NOMO-1 treated with DMSO at 0.1 percent for 48 hours (cell line): ENCODE measurements at regions not wholly inside any gene's neighbourhood (a gene's known extent, or its start where the extent isn't known, plus 50 kb on each side); places are given as distances from the start of the nearest gene placed in this dataset.

Experiments
- DNase-seq: peaks from one replicate; lab custom pipeline; 2025; ENCODE audit not compliant: unreplicated experiment; lab: John Stamatoyannopoulos, UW

GRCh38 chr7:140242057-140243031, 65.6 kb upstream of the KDM7A start:
- DNase-seq, result peak; percentile 45

DNA sequence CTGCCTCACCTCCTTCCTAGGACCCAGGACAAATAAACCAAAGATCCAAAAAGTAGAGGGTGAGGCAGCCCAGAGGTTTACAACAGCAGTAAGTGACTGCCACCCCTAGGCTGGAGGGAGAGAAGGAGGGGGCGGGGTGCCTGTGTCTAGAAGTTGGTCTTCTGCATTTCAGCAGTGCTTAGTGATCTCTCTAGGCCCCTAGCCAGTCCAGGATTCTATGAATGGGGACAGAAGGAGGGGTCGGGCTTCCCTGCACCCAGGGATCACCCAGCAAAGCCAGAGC, 62.8 kb upstream of the KDM7A start:
- no peak for DNase-seq

- DNase-seq, result no peak
These were observed 62.2 kb upstream of the KDM7A start for GRCh38 chr7:140238778-140239652.

- DNase-seq, result no peak
These were observed 60.6 kb upstream of the KDM7A start for GRCh38 chr7:140237390-140237789.

- no peak for DNase-seq
These were observed 59.8 kb upstream of the KDM7A start for GRCh38 chr7:140236626-140237025.

GRCh38 chr7:140235114-140235513, 58.3 kb upstream of the KDM7A start:
- DNase-seq, result no peak

DNA sequence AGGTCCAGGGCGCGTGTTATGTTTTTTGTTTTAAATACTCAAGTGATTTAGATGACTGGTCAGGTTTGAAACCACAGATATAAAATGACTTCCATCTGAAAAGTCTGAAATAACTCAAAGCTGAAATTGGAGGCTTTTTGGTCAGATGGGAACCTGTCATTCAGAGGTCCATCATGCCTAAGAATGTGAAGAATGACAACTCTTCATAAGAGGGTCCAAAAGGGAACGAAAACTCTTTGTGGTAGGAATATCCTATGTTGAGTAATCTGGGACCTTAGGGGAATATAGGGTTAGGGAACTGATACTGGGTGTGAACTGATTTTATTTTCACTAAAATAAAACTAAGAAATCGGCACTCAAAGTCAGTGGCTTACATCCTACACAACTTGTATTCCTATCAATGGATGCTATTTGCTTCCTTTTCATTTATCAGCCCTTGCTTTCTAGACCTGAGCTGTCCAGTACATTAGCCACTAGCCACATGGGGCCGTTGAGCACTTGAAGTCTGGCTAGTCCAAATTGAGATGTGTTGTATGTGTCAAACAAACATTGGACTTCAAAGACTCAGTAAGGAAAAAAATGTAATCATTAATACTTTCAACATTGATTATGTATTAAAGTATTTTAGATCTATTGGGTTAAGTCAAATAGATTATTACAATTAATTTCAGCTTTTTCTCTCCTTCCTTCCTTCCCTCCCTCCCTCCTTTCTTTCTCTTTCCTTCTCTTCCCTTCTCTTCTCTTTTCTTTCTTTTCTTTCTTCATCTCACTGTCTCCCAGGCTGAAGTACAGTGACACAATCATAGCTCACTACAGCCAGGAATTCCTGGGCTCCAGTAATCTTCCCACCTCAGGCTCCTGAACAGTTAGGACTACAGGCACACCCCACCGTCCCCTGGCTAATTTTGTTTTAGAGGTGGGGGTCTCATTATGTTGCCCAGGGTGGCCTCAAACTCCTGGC, 56.5 kb upstream of the KDM7A start:
- DNase-seq, result no peak

GRCh38 chr7:140231771-140232491, 55.1 kb upstream of the KDM7A start:
- DNase-seq, result no peak

DNA sequence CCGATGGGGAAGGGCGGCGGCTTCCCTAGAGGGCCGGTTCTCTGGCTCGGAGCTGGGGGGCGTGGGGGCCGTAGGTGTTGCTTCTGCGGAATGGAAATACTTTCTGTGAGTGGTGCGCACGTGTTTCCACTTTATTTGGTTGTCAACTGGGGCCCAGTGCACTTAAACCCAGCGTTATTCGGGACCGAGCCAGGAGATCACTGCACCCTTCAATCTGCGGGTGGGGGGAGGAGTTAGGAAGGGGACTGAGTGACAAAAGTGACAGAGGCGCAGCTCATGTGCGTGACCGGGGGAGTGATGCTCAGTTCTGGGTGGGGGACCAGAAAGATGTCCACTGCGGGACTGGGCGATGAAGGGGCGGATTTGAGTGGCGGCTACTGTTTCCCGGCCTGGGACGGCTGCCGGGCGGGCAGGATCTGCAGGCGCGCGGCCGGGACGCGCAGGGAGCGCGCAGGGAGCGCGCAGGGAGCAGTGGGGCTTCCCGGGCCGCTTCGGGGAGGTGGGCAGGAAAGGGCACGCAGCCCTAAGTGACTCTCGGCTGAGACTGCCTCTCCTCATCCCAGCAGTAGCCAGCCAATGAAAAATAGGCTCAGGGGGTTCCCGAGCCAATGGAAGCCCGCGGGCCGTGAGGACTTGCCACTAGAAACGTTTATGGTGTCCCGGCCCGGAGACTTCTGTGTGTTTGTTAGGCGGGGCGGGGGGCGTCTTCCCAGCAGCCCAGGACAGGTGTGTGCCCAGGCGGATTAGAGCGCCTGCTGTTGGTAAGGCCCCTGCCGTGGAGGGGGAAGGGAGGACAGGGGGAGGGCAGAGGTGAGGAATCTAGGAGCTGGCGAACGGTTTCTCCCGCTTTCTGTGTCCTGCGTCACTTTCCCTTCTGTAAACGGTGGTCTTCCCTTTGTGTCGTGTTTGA, 54.3 kb upstream of the KDM7A start:
- DNase-seq, result no peak

- DNase-seq, result no peak
These were observed 53.7 kb upstream of the KDM7A start for GRCh38 chr7:140230516-140230860.

GRCh38 chr7:140229591-140230515, 53.1 kb upstream of the KDM7A start:
- DNase-seq, result no peak

DNA sequence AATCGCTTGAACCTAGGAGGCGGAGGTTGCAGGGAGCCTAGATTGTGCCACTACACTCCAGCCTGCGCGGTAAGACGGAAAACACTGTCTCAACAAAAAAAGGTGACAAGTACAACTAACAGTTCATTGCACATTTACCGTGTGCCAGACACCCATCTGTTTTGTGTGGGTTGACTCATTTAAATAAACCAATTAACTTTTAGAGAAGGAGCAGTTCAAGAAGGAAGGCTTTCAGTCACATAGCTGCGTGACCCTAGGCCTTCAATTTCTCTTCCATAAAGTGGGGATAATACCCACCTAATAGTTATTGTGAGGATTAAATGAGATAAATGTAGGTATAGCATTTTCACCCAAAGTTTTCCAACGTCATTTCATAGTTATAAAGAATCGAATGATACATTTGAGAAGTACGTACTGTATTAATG, 52.3 kb upstream of the KDM7A start:
- no peak for DNase-seq
